Stimulated activated CD4-positive, alpha-beta T cell treated with anti-CD3 and anti-CD28 coated beads, TNF-alpha, amount 100 ng/mL, for 24 hours (primary cell): ENCODE measurements at regions not wholly inside any gene's neighbourhood (a gene's known extent, or its start where the extent isn't known, plus 50 kb on each side); places are given as distances from the start of the nearest gene placed in this dataset.

Experiments
- DNase-seq, 3 experiments: peaks; one replicate each; pipeline ENCODE4 v3.0.0-alpha.2; 2020; ENCODE audit warnings: low read depth in 3 of 3

DNA sequence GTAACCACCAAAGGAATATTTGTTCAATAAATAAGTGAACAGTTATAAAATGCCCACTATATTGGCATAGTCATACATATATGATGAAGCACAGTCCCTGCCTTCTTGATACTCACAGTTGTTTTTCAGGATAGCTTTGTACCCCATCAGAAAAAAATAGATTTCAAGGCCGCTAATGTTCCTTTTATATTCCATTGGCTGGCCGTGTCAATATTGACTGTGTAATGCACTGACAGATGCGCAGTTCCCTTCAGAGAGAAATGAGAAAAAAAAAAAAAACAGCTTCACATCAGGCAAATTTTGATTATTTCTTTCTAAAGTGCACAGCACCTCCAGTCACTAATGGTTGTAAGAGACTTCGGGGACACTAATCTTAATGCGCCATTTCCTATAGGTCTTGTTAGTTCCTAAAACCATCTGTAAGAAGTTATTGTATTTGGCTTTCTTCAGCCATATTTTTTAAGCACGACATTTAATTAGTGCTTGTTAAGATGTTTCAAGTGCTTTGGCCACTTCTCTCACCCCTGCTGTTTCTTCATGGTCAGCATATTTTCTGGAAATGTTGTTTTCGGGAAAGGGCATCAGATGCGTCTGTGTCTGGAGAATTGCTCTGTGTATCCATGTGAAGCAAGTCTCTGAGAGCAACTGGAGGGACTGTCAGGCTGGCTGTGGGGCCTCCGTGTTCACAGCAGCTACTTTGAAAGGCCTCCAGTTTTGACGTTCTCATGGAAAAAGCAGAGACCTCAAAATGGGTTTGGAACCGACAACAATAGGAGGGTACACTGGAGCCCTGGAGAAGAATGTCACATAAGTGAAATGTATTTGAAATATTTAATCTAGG, 378.3 kb downstream of the MTX2 start:
- DNase-seq: no peak

DNA sequence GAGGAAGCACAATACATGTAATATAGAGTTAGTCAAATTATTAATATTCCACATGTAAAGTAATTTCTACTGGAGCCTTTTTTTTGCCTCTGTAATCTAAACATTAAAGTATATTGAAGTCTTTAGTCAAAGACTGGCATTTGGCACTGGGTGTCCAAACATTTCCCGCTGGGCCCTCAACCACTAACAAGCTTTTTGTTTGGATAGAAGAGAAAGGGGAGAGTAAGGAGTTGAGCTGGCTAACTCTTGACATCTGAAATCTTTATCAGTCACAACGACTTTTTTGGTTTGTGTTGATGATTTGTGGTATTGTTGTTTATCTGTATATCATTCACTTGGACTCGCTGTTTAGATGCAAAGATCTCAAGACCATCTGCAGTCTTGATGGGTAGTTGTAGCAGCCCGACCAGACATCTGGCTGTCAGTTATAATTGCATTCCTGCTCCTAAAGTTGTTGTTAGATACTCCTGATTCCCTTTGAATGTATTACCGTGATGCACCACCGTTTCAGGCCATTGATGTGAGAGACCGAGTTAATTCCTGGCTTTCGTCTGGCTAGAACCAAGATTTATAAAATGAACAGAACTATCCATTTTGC, 379.6 kb downstream of the MTX2 start:
- no peak for DNase-seq

DNA sequence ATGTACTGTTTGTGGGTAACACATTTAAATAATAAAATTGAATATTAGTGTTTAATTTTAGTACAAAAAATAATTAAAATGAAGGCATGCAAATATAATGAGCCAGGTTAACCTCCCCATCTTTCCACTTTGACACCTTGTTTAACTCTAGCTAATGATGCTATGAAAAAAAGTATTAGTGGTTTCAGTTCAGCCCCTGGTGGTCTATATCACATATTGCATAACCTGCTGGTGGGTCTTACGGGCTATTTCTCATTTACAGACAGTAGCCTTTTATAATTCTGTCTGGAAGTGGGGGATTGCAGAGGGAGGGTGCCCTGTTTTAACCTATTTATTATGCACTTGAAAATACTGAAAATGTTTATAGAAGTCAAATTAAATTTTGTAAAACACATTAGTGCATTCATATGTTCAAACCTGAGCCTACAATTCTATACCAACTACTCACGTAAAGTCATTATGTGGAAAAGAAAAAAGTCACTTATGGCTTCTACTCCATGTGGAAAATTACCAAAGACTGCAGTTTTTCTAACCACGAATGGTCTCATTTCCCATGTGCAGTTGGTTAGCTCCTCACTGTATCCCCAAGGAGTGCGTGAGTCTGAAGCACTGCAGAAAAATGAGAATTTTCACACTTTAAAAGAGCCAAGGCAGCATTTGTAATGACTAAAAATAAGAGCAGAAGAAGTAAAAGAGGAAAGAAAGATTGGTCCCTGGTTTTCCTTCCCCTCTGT, 381.0 kb downstream of the MTX2 start:
- no peak for DNase-seq

DNA sequence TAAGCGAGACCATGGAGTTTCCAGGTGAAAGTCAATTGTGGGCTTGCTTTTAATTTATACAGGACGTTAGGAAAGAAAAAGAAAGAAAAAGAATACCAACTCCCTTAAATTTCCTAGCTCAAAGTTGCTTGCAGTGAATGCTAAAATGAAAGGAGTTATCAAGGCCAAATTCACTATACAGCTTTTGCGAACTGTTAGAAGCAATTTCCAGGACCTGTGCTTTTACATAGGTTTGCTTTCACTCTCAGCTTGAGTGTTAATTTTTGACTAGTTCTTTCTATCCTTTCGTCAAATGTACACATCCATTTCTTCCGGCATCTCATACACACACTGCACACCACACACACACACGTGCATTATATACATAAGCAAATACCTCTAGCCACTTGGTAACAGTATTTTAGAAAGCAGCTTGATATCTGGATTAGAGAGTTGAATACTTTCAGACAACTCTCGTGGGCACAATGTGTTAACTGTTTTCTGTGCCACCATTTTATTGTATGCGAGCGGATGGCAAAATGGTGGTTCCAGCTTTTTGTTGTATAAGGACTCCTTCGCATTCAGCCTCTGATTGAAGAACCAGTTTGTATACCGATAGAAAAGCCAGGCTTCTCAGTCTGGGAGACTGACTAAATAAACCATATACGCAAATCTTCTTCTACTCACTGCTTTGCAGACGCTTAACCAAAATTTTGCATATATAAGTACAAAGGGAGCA, 381.8 kb downstream of the MTX2 start:
- no peak for DNase-seq

DNA sequence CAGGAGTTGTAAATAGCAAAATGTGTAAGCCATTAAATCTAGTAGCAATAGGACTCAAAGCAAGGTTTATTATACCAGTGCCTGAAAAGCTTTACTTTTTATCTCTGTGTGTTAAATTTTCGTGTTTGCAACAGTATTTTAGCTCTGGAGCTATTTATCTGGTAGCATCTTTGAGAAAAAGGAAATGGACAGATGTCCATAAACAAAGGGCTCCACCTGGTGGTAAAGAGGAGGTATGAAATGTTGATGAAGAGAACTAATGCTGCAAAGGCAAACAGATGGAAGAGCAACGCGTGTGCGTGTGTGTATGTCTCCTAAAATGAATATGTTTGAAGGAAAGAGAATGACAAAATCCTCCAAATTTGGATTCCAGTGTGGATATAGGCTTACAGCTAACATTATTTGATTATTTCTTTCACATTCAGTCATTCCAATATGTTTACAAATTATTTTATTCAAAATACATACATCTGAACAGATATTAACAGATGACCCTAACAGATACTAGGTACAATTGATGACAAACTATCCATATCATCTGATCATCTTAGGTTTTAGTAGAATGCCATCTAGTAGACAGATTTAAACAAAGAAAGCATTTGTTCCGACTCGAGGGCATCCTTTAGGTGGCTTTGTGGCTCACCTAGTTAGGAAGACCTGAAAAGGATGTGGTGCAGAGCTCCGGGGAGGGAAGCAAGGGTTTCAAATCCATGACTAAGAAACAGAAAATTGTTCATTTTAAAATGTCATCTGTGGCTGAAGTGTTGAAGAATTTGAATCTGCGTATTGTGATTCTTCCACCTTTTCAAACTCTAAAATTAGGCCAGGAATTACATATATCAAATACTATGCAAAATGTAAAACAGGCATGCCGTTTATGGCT, 383.3 kb downstream of the MTX2 start:
- no peak for DNase-seq

DNA sequence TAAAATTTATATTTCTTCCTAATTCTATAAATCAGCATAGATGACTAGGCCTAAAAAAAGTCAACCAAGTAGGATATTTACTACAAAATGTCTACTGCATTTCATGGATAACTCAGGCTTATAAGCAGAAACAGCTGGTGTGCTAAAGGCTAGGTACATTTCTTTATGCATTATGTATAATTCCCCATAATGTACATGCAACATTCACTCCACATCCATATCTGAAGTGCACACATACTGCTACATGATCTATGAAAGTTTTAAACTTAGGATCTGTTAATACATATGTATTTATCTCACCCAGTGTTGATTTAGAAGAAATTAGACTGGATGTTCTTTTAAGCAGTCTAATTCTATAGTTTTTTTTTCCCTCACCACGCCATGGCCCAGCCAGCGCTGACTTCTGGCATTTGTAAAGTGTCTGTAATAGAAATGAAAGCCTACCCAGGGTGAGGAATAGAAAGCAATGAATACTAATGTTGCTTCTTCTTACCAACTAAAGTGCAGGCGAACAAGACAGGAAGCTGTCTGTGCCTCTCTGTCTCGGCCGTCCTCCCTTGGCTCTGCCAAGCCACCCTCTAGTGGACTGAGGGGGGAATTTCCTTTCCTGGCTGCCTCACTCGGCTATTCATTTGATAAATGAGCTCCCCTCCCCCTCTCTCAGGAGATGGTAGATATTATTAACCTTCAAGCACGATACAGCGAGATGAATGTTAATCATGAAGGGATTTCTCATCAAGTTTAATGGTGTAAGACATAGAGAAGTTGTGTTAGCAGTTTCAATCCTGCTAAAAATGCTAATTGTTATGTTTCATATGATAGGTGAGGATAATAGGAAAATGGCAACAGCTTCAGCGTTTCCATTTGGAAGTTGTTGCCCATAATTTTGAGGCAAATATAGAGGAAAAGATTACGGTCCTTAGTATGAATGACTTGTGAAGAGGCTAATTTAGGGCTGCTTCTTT, 384.5 kb downstream of the MTX2 start:
- peak in 1 of 3 experiments; percentile 27 for DNase-seq

DNA sequence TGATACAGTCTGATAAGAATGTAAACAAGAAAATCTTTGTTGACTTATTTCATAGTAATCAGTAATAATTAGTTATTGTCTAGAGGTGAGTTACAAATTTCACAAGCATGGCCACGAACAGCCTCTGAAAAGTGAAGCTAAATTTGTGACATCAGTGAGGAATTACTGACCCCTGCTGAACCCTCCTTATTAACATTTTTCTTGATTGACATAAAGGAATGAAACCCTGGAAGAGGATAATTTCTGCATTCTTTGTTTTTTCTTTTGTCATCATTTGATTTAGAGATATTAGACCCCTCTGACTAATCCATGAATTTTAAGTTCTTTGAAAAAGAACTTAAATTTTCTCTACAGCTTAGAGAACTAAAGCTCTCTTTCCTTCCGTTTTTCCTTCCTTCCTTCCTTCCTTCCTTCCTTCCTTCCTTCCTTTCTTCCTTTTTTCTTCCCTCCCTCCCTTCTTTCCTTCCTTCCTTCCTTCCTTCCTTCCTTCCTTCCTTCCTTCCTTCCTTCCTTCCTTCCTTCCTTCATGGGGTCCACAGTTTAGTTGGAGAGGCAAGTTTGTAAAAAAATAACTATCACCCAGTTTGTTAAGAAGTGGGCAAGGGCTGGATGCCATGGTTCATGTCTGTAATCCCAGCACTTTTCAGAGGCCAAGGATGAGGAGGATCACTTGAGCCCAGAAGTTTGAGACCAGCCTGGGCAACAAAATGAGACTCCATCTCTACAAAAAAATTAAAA, 387.0 kb downstream of the MTX2 start:
- DNase-seq: no peak

DNA sequence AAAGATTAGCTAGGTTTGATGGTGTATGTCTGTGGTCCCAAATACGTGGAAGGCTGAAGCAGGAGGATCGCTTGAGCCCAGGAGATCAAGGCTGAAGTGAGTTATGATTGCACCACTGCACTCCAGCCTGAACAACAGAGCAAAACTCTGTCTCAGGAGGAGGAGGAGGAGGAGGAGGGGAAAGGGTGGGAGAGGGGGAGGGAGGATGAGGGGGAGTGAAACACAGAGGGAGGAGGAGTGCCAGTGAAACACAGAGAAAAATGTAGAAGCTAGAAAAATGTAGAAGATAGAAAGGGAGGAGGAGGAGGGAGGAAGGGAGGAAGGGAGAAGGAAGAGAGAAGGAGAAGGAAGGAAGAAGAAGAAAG, 387.5 kb downstream of the MTX2 start:
- no peak for DNase-seq

DNA sequence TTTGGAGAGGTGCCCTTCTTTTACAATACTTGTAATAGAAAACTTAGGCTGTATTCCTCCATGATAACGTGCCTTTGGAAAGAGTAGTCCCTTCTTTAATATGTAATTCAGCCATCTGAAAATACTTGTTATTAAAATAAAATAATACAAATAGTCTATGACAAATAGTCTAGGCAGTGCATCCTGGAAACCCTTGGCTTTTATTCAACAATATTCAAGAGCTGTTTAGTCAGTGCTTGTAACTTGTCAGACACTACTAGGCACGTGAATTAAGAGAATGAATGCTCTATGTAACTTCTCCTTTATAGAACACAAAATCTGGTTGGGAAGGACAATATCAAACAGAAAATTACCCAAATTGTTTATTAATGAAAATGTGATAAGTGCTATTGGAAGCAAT, 388.2 kb downstream of the MTX2 start:
- DNase-seq: no peak

DNA sequence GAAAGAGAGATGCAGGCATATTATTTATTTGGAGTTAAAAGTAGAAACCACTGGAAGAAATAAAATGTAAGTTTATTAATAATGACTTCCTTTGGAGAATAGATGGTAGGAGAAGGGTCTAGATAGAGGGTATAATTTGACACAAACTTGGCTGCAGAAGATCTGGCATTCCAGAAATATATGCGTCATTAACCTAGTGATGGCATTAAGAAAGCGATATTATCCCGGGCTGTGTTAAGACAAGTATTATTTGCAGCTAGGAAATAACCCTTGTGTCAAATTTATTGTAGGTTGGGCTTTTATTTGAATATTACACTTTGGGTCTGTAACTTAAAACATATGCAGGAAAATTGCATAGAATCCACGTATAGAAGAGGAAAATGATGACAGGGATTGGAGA, 389.5 kb downstream of the MTX2 start:
- DNase-seq: no peak

DNA sequence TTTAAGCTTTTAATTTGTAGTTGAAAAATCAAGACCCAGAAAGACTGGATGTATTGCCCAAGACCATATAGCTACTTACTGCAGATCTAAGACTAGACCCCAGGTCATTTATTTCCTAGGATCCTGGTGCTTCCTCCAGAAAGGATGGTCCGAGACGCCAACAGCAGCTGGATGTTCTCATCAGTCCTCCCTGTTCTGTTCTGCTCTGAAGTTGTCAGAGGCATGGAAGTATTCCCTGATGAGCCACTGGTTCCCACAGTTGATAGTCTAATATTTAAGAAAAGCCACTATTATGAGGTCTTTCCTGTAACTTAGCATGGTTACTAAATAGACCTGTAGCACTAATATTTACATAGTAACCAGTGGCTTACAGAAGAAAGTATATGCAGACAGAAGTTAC, 393.5 kb downstream of the MTX2 start:
- no peak for DNase-seq

DNA sequence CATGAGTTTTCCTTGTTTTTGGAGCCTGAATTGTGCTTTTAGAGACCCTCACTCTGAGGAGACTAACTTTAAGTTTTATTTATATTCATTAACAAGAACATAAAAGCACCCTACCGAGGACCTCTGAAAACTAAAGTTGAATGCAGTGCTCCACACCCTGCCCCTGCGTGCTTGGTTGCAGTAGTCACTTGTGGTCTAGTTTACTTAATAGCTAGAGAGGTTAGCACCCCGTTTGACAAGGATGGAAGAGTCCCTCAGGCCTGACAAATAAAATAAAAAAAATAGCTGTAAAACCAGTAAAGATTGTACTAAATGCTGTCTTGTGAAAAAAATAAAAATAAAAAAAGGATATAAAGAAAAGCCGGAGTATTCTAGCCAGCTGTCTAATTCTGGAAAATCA, 395.2 kb downstream of the MTX2 start:
- DNase-seq: no peak

DNA sequence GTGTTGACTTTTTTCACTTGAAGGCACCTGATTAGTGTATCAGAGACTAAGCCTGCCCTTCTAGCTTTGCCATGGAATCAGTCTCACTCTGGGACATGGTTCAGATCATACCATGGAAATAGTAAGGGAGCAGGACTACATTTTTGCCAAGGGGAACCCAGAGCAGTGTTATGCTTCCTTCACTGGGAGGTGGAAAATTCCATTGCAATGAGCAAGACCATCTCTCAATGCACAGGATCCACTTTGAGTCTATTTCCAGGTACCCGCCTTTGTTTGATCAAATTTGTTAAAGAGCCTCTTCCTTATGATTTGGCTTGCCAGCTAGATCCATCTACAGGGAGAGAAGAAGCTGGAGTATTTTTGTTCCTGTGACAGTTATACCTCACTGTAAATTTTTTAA, 395.8 kb downstream of the MTX2 start:
- no peak for DNase-seq

DNA sequence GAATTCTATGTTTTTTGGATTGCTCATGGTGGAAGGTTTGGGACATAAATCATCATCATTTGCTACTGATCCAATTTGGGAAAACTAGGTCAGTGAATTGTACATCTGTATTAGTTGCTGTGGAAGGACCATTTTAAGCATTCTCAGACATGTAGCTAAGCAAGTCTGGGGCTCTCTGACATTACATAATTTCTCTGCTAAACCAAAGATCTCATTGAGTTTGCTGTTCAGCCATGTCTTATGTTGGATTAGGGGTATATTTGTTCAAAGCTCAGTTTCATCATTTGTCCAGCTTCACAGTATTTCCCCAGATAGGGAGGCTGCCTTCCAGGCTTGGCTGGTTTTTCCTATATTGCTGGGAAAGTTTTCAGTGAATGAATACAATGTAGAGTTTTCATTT, 399.7 kb downstream of the MTX2 start:
- no peak for DNase-seq

DNA sequence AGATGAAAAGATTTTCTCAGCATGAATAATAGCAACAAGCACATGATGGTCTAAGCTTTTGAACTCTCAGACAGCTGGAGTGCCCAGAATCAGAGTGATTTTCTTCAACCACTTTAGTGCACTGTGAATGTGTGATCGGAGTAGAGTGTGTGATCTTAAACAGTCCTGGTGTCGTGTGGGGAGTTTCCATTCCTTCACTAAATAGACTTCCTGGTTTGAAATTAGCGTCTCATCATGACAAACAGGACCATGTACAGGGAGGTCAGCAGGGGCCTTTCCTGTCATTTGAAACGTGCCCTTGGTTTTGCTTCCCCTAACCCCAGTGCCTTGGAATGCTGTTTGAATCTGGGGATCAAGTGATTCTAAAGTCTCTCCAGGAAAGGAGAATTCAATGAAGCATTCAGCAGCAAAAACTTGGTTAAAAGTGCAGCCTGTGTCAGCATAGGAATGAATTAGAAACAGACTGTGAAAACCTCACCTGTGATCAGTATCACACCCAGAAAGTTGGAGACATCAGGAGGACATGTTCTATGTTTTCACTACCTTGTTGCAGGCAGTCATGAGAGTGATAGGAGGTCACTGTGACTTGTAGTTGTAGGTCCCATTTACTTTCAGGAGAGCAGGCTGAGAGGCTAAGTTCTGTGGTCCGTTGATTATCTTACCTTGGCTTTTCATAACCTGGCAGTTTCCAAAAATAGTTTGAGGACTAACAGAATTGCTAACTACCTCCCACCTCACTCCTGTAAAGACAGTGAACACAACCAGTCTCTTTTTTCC, 400.3 kb downstream of the MTX2 start:
- no peak for DNase-seq

DNA sequence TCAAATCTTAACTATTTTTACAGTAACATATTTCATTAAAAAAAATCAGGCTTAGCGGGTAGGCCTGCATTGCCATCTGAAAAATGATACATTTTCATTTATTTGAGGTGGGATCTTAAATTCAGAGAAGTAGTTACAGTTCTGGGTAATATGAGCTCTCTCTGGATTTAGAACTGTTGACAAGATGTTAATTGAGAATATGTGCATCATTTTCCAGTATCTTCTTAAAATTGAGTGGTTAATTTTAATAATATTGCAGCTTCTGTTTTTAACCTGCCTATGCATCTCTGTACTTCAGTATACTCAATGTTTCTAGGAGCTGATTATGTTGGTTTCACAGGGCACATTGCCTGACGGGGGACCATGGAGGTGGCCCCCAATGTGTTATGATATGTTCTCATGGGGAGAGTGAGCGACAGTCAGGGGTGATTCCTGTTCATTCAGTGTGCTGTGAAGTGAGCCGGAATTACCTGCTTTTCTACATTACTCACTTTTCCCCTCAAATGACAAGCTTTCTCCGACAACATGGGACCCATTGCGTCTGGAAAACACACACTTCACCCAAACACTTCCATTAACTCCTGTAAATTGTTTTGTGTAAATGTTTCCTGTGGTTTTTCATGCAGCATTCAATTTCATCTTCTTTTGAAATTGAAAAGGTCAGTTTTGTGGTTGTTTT, 406.2 kb downstream of the MTX2 start:
- DNase-seq: no peak

DNA sequence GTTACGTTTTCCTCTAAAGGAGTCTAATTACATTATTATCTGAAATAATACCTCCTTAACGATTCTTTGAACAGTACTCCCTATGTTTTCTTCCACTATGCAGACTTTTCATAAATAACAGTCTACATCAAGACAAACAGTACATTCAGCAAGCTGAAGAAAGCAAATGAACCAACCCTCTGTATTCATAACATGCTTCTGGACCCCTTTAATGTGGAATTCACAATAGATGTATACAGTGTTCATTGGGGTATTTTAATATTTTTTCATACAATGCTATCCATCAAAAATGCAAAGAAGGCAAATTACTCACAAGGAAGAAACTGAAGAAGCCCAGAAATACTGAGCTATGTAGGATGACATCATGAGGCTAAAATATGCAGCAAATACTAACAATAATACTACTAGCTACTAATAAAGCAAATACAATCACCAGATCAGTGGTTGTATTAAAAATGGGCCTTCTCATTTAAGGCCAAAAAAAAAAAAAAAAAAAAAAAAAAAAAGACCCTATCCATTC, 408.6 kb downstream of the MTX2 start:
- DNase-seq: no peak

DNA sequence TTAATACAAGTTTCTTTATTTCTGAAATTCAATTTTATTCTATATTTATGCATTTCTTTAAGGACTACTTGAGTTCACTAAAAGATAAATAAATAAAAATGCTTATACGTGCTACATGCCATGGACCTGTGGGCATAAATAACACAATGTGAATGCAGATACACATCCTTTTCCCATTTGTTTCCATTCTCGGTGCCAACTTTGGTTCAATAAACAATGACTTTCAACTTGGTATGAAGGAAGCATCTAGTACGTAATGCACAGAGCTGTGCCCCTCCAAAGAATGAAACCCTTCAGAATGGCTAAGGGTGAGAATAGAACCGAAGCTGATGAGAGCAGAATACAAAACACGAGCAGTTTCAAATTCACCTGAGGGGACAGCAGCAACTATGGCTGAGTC, 409.3 kb downstream of the MTX2 start:
- DNase-seq: no peak
